Neural cell (in vitro differentiated cells): ENCODE measurements at regions not wholly inside any gene's neighbourhood (a gene's known extent, or its start where the extent isn't known, plus 50 kb on each side); places are given as distances from the start of the nearest gene placed in this dataset.

Source experiments
- H2AFZ ChIP-seq: fragments of 200-600, 300-800 bp; sonication (generic), shearing (Covaris generic); 2 replicates; pipeline ENCODE4 v1.6.0; 2014; ENCODE audit warnings: low read depth, mild to moderate bottlenecking, antibody characterized with exemption, low read length, moderate library complexity
- H3F3A ChIP-seq: fragments of 200-600 bp; shearing (Covaris generic); 2 replicates; pipeline ENCODE4 v1.6.1; 2016; ENCODE audit warnings: mild to moderate bottlenecking, moderate library complexity, mixed read lengths, antibody characterized with exemption, low read length; ENCODE audit not compliant: insufficient read depth, poor library complexity, severe bottlenecking
- H3K27ac ChIP-seq: fragments of 200-600, 300-800 bp; sonication (generic), shearing (Covaris generic); 2 replicates; pipeline ENCODE4 v1.5.1; 2014; ENCODE audit warnings: mild to moderate bottlenecking, low read length, moderate library complexity
- H3K27me3 ChIP-seq: fragments of 300-800, 200-600 bp; sonication (generic), shearing (Covaris generic); 2 replicates; pipeline ENCODE4 v1.6.0; 2014; ENCODE audit warnings: mild to moderate bottlenecking, low read depth, low read length, moderate library complexity; ENCODE audit not compliant: insufficient read depth
- H3K36me3 ChIP-seq: fragments of 300-800, 200-600 bp; sonication (generic), shearing (Covaris generic); 2 replicates; pipeline ENCODE4 v1.5.1; 2014; ENCODE audit warnings: mild to moderate bottlenecking, antibody characterized with exemption, low read length, moderate library complexity; ENCODE audit not compliant: insufficient read depth
- H3K4me2 ChIP-seq: fragments of 300-800, 200-600 bp; sonication (generic), shearing (Covaris generic); 2 replicates; pipeline ENCODE4 v1.6.0; 2014; ENCODE audit warnings: mild to moderate bottlenecking, low read length
- H3K4me3 ChIP-seq: fragments of 300-800, 200-600 bp; sonication (generic), shearing (Covaris generic); 2 replicates; pipeline ENCODE4 v1.5.1; 2014; ENCODE audit warnings: mild to moderate bottlenecking, low read length, moderate library complexity
- H3K79me2 ChIP-seq: fragments of 200-600 bp; shearing (Covaris generic); replicated peaks from 2 replicates; pipeline ENCODE4 v1.6.0; 2014; ENCODE audit warnings: mild to moderate bottlenecking, low read length, moderate library complexity; ENCODE audit not compliant: insufficient read depth
- H3K9ac ChIP-seq: fragments of 300-800, 200-600 bp; sonication (generic), shearing (Covaris generic); 2 replicates; pipeline ENCODE4 v1.6.1; 2016; ENCODE audit warnings: mild to moderate bottlenecking, low read length, mixed read lengths
- H3K9me2 ChIP-seq: fragments of 200-600 bp; shearing (Covaris generic); 2 replicates; pipeline ENCODE4 v1.6.1; 2016; ENCODE audit warnings: mild to moderate bottlenecking, low read length, mixed read lengths; ENCODE audit not compliant: insufficient read depth
- H3K9me3 ChIP-seq: fragments of 200-600, 300-800 bp; sonication (generic), shearing (Covaris generic); 2 replicates; pipeline ENCODE4 v1.6.1; 2016; ENCODE audit warnings: mild to moderate bottlenecking, mixed run types, low read length, moderate library complexity, mixed read lengths
- H4K20me1 ChIP-seq: fragments of 200-600 bp; shearing (Covaris generic); 2 replicates; pipeline ENCODE4 v1.6.1; 2016; ENCODE audit warnings: mild to moderate bottlenecking, mixed run types; ENCODE audit not compliant: insufficient read depth
- EP300 ChIP-seq: fragments of 450-650 bp; conservative IDR thresholded peaks from 2 replicates; pipeline ENCODE4 v1.6.1; 2014; ENCODE audit warnings: antibody characterized with exemption, mild to moderate bottlenecking, moderate library complexity; ENCODE audit not compliant: poor library complexity, severe bottlenecking
- EZH2 ChIP-seq: fragments of 200-600, 300-800 bp; shearing (Covaris generic), sonication (generic); IDR thresholded peaks from 2 replicates; pipeline ENCODE4 v1.6.1; 2014; ENCODE audit warnings: antibody characterized with exemption, low read length, borderline replicate concordance, mild to moderate bottlenecking; ENCODE audit not compliant: insufficient read depth, poor library complexity, severe bottlenecking
- MXI1 ChIP-seq: fragments of 450-650 bp; conservative IDR thresholded peaks from 2 replicates; pipeline ENCODE4 v1.6.1; 2014; ENCODE audit warnings: antibody characterized with exemption, mild to moderate bottlenecking; ENCODE audit not compliant: poor library complexity, severe bottlenecking
- POLR2AphosphoS5 ChIP-seq: IDR thresholded peaks from 2 replicates; pipeline ENCODE4 v1.6.1; 2012
- RAD21 ChIP-seq: fragments of 450-650 bp; conservative IDR thresholded peaks from 2 replicates; pipeline ENCODE4 v1.6.1; 2014; ENCODE audit warnings: antibody characterized with exemption, mild to moderate bottlenecking, moderate library complexity
- SMC3 ChIP-seq: fragments of 450-650 bp; conservative IDR thresholded peaks from 2 replicates; pipeline ENCODE4 v1.6.1; 2014; ENCODE audit warnings: antibody characterized with exemption, mild to moderate bottlenecking, moderate library complexity; ENCODE audit not compliant: poor library complexity
- TAF1 ChIP-seq: IDR thresholded peaks from 2 replicates; pipeline ENCODE4 v1.6.1; 2012; ENCODE audit warnings: low read depth
- TF ChIP-seq, protein P1 (sequence below): fragments of 450-650 bp; IDR thresholded peaks from 2 replicates; pipeline ENCODE4 v1.5.1; 2014; ENCODE audit warnings: antibody characterized with exemption, mild to moderate bottlenecking, moderate library complexity; ENCODE audit not compliant: poor library complexity, severe bottlenecking
- TF ChIP-seq, protein P2 (sequence below): IDR thresholded peaks from 2 replicates; pipeline ENCODE4 v1.6.1; 2012; ENCODE audit warnings: borderline replicate concordance

- Histone ChIP-seq H3F3A (no peaks in the 10 kb centered on the region), H3K27ac (no peak overlapping the region), H2AFZ (no peak overlapping the region), H3K4me2 (no peak overlapping the region), H3K27me3 (no peaks in the 10 kb centered on the region), H3K9me3 (no peaks in the 10 kb centered on the region), H3K79me2 (no peaks in the 10 kb centered on the region), H3K4me3 (no peak overlapping the region), H3K9me2 (no peaks in the 10 kb centered on the region), H3K36me3 (no peaks in the 10 kb centered on the region), H4K20me1 (no peaks in the 10 kb centered on the region), H3K9ac (no peak overlapping the region)
- TF ChIP-seq EP300 (no peak), SMC3 (no peak), TAF1 (no peak), EZH2 (no peak), POLR2AphosphoS5 (no peak), RAD21 (no peak), MXI1 (no peak)
- TF ChIP-seq, protein P1, sequence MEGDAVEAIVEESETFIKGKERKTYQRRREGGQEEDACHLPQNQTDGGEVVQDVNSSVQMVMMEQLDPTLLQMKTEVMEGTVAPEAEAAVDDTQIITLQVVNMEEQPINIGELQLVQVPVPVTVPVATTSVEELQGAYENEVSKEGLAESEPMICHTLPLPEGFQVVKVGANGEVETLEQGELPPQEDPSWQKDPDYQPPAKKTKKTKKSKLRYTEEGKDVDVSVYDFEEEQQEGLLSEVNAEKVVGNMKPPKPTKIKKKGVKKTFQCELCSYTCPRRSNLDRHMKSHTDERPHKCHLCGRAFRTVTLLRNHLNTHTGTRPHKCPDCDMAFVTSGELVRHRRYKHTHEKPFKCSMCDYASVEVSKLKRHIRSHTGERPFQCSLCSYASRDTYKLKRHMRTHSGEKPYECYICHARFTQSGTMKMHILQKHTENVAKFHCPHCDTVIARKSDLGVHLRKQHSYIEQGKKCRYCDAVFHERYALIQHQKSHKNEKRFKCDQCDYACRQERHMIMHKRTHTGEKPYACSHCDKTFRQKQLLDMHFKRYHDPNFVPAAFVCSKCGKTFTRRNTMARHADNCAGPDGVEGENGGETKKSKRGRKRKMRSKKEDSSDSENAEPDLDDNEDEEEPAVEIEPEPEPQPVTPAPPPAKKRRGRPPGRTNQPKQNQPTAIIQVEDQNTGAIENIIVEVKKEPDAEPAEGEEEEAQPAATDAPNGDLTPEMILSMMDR = no peak
- TF ChIP-seq, protein P2, sequence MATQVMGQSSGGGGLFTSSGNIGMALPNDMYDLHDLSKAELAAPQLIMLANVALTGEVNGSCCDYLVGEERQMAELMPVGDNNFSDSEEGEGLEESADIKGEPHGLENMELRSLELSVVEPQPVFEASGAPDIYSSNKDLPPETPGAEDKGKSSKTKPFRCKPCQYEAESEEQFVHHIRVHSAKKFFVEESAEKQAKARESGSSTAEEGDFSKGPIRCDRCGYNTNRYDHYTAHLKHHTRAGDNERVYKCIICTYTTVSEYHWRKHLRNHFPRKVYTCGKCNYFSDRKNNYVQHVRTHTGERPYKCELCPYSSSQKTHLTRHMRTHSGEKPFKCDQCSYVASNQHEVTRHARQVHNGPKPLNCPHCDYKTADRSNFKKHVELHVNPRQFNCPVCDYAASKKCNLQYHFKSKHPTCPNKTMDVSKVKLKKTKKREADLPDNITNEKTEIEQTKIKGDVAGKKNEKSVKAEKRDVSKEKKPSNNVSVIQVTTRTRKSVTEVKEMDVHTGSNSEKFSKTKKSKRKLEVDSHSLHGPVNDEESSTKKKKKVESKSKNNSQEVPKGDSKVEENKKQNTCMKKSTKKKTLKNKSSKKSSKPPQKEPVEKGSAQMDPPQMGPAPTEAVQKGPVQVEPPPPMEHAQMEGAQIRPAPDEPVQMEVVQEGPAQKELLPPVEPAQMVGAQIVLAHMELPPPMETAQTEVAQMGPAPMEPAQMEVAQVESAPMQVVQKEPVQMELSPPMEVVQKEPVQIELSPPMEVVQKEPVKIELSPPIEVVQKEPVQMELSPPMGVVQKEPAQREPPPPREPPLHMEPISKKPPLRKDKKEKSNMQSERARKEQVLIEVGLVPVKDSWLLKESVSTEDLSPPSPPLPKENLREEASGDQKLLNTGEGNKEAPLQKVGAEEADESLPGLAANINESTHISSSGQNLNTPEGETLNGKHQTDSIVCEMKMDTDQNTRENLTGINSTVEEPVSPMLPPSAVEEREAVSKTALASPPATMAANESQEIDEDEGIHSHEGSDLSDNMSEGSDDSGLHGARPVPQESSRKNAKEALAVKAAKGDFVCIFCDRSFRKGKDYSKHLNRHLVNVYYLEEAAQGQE = no peak
Observed at GRCh38 chr22:48320048-48320682, 1507.5 kb downstream of the BRD1 start.

GRCh38 chr22:48319321-48320047, 1508.2 kb downstream of the BRD1 start:
- no peaks in the 10 kb centered on the region for H3F3A ChIP-seq
- no peak overlapping the region for H3K27ac ChIP-seq
- H3K4me3 ChIP-seq = no peak overlapping the region
- no peaks in the 10 kb centered on the region for H3K9me3 ChIP-seq
- TF ChIP-seq EP300 (no peak), RAD21 (no peak), MXI1 (no peak), EZH2 (no peak), POLR2AphosphoS5 (no peak), TAF1 (no peak), SMC3 (no peak)
- TF ChIP-seq, protein P2 = no peak
- TF ChIP-seq, protein P1 = no peak
- H3K79me2 ChIP-seq = no peaks in the 10 kb centered on the region
- no peaks in the 10 kb centered on the region for H3K27me3 ChIP-seq
- H3K9me2 ChIP-seq = no peaks in the 10 kb centered on the region
- H3K36me3 ChIP-seq = no peaks in the 10 kb centered on the region
- no peak overlapping the region for H3K4me2 ChIP-seq
- no peaks in the 10 kb centered on the region for H4K20me1 ChIP-seq
- no peak overlapping the region for H3K9ac ChIP-seq
- no peak overlapping the region for H2AFZ ChIP-seq
